HG03103 (cell line): ENCODE measurements at regions not wholly inside any gene's neighbourhood (a gene's known extent, or its start where the extent isn't known, plus 50 kb on each side); places are given as distances from the start of the nearest gene placed in this dataset.

Experiments used
- ATAC-seq: cut with Tn5 transposase; IDR thresholded peaks from one replicate; pipeline ENCODE4 v1.9.1; 2021; ENCODE audit warnings: low read depth; ENCODE audit not compliant: unreplicated experiment

DNA sequence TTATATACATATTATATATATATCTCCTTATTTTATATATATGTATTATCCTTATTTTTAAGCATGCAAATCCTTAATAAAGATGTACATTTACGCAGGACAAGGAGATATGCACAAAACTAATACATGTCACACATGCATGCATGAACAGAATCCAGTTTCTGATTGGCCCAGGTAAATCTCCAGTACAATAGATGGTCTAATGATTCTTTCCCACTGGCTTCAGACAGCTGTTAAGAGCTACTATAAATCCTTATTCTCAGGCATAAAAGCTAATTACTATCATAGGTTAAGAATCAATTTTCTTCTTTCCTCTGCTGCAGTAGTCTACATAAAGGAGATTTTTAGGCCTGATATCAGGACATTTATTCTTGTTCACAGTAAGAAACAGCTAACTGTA lies 689.8 kb downstream of the KCTD8 start:
- ATAC-seq = no peak

DNA sequence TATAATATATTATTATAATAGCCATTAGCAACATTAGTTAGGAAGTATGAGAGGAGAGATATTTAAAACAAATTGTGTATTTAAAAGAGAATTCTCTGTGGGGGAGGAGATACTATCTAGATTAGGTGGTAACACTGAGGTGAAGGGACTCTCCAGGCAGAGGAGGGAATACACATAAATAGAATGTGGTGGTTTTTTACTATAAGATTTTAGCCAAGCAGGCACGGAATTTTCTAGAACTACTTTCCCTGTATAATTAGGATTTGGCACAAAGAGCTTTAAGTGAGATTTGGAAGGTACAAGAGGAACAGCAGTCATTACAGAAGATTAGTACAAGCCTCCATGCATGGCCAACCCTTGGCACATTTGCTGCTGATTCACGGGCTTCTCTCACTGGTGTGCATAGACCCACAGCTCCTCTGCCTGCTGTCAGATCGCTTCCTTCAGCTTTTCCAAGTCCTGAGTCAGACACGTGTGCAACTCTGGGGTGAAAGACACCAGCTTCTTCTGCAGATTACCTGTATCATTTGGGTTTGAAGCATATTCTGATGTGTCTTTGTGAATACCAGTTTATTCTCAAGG lies 685.5 kb downstream of the KCTD8 start:
- no peak for ATAC-seq

DNA sequence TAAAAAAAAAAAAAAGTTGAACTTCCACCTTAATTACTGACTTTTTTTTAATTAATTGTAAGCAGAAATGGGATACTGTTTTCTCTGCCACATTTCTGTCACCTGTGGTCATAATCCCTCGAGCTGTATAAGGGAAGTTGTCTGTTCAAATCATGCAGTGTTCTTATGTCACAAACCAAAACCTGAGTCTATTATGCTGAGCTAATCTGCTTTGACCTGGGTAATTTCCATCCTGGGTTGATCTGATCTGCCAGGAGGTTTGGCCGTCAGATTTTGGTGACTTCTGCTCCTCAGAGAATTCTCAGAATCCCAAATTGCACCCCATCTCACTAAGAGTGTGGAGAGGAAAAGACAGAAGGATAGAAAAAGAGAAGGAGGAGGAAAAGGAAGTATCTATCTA lies 683.1 kb downstream of the KCTD8 start:
- no peak for ATAC-seq

DNA sequence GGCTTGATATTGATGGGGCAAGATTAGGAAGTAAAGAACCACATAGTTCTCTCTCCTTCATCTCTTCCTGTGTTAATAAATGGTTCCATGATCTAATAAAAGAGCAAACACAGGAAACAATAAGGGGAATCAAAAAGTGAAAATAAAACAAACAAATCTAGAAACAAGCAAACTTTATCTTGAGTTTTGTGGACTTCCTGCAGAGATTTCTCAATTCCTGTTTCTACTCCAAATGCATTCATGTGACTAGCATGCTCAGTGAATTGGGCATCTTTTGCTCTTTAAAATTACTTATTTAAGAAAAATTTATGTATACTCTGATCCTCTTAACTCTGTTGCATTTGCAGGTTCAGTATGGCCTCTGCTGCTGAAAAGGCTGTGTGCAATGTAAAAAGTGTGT lies 682.0 kb downstream of the KCTD8 start:
- no peak for ATAC-seq

DNA sequence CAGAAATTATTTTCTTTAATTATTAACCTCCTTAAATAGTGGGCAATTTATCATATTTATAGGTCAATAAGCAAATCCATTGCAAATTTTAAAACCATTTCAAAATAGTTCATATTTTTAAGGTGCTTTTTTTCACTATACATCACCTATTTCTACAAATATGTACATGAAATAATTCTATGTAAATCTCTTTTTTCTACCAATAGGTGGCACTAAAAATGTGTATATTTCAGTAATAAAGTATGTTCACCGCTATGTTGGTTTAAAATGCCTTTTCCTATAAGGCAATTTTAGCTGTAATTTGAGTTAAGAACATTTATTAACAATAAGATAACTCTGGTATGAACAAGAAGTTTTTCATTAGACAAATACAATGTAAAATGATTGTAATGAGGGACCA lies 672.2 kb downstream of the KCTD8 start:
- no peak for ATAC-seq

DNA sequence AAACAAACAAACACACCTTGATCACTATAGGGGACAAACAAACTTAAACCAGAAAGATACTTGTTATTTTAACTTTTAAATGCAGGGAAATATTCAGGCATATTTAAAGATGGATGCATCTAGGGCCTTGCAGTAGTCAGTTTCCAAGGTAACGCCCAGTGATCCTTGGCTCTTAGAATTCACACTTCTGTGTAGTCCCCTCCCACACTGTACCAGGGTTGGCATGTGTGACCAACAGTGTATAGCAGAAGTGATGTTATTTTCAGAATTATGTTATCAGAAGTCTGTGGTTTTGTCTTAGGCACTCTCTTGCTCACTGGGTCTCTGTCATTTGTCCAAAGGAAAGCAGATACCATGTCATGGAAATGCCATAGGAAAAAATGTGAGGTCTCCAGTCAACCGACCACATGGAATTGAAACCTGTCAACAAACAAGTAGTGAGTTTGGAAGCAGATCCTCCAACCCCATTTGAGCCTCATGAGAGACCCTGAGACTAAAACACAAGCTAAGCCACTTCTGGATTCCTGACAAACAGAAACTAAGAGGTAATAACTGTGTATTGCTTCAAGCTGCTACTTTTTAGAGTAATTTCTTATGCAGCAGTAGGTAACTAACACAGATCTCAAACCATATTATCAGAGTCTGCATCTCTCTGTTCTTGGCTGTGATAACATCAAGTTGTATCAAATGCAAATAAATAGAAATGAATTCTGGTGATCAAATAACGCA lies 670.3 kb downstream of the KCTD8 start:
- ATAC-seq = no peak

DNA sequence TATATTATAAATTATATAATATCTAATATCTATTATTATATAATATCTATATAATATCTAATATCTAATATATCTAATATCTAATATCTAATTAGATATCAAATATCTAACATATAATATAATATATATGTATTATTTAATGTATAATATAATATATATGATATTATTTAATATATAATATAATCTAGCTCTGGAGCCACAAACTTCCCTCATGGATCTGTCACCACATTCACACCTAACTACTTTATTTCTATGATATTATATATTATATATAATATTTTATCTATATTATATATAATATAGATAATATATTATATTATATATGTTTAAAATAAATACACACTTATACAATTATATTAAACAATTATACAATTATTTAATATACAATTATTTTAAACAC lies 667.5 kb downstream of the KCTD8 start:
- ATAC-seq = no peak

DNA sequence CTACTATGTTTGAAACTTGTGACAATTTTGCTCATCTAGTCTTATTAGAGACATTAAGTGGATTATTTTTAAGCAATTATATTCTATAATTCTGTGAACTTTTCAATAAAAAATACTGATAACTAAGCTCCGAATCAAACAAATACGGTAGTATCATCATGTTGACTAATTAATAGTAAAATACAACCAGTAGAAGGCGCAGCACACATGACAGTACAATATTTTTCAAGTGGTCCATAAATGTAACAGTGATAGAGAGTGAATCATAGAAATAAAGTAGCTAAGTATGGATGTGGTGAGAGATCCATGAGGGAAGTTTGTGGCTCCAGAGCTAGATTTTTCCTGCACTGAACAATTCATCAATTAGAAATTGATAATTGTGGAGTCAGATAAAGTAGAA lies 666.2 kb downstream of the KCTD8 start:
- no peak for ATAC-seq

DNA sequence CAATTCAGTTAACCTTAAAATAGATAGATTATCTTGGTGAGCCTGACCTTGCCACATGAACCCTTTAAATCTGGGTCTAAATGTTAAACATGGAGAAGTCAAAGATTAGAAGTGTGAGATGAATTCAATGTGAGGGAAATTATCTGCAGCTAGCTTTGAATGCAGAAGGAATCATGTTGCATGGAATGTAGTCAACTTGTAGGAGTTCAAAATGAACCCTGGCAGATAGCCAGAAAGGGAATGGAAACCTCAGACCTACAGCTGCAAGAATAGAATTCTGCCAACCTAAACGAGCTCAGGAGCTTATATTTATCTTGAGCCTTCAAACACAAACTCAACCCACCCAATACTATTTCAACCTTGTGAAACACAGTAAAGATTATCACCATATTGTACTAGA lies 632.5 kb downstream of the KCTD8 start:
- no peak for ATAC-seq

DNA sequence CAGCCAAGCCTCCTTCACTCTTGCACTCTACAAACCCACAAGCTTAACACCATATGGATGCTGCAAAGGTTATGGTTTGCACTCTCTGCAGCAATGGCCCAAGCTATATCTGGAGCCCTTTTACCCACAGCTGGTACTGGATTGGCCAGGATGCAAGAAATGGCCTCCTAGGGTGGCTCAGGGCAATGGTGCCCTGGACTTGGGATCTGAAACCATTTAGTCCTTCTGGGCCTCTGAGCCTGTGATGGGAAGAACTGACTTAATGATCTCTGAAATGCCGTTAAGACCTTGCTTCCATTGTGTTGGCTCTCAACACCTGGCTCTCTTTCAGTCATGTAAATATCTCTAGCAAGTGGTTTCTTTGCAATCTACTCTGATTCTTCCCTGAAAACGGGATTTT lies 626.0 kb downstream of the KCTD8 start:
- no peak for ATAC-seq

DNA sequence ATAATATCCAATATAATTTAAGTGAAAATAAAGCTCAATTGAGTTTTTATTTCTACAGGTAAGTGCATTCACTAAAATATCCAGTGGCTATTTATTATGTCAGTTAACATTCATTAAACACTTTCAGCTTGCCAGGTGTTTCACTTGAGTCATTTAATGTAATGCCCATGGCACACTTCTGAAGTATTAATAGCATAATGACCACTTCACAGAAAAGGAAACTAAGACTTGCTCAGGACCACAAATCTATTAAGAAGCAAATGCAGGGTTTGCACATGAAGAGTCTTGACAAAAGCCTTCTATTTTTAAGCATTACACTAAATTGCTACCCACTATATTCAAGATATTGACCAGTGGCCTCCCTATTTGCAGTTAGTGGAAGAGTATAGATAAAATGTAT lies 612.7 kb downstream of the KCTD8 start:
- ATAC-seq = no peak

DNA sequence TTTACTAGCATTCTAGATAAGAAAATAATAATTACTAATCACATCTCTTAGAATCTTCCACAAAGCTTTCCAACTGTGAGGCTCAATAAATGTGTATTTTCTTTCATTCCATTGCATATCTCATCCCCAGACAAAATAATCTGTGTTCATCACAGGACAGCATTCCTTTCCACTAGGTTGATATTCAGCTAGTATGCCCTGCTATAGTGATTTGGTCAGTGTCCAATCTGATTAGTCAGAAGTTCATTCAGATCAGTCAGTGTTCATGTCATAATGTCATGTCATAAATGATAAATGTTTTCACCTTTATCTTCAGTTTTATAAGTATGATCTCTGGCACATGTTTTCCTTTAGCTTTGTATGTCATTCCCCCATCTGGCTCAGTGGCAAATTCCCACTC lies 611.4 kb downstream of the KCTD8 start:
- no peak for ATAC-seq

DNA sequence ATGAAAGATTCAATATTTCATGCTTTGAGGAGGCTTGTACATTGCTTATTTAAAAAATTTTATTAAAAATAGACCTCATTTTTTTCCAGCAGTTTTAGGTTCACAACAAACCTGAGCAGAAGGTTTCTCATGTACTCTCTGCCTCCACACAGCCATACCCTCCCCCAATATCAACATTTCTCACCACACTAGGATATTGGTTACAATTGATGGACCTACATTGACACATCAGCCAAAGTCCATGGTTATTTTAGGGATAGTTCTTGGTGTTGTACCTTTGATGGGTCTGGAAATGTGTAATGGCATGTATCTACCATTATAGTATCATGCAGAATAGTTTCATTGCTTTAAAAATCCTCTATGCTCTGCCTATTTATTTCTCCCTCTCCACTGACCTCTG lies 611.0 kb downstream of the KCTD8 start:
- ATAC-seq = no peak

DNA sequence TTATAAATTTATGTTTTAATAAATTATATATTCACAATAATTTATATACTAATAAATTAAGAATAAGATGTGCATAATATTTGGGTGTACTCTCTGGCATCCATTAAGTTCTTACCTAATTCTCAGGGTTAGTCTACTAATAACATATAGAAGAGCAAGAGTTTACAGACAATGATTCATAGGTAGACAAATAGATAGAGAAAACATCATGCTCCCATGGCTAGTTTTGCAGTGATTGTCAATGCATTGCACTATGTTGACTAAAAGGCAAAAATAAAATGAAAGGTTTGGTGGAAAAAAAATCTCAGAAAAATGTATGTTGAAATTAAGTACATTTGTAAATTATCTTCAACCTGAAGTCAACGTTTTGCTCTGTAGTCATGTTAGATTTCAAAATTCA lies 606.0 kb downstream of the KCTD8 start:
- no peak for ATAC-seq

DNA sequence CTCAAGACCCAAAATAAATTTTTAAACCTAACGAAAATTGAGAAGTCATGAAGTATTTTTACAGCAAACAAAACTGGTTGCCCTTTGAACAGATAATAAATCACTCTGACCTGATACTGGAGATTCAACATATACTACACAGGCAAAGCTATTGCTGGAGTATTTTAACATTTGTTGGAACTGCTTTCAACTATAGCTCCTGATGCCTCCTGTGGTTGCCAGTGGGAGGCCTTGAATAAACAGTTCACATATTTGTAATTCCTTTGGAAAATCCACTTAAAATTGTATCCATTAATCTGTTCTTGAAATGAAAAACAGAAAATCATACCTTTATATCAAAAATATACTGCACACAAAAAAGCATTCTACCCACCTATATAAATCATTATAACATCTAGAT lies 605.1 kb downstream of the KCTD8 start:
- ATAC-seq = no peak

DNA sequence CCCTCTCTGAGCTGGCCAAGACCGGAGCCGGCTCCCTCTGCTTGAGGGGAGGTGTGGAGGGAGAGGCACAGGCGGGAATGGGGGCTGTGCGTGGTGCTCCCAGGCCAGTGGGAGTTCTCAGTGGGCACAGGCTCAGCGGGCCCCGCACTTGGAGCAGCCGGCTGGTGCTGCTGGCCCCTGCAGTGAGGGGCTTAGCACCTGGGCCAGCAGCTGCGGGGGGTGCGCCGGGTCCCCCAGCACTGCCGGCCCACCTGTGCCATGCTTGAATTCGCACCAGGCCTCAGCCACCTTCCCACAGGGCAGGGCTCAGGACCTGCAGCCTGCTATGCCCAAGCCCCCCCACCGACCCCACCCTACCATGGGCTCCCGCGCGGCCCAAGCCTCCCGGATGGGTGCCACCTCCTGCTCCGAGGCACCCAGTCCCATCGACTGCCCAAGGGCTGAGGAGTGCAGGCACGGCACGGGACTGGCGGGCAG lies 602.5 kb downstream of the KCTD8 start:
- ATAC-seq = no peak

DNA sequence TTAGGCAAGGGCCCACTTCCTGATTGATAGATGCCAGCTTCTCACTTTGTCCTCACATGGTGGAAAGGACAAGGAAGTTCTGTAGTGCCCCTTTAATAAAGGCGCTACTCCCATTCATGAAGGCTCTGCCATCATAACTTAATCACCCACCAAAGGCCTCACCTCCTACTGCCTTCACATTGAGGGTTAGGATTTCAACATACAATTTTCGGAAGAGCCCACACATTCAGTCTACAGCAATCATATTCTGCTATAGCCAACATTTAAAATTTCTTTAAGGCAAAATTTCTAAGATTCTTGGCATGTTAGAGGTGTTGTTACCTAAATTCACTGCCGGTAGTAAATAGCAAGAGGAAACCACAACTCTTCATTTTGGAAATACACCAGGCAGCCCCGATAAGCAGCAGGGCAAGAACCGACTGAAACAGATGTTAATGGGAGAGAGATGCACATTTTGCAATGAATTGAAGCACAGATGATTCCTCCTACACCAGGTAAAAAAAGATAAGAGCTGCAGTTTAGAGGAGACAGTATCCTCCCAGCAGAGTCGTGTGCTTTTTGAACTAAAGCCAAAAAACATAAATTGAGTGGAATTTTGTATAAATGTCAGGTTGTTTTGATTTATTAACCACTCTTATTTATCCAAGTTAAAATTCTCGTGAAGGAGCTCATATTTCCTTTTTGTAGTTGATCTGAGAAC lies 594.9 kb downstream of the KCTD8 start:
- no peak for ATAC-seq

DNA sequence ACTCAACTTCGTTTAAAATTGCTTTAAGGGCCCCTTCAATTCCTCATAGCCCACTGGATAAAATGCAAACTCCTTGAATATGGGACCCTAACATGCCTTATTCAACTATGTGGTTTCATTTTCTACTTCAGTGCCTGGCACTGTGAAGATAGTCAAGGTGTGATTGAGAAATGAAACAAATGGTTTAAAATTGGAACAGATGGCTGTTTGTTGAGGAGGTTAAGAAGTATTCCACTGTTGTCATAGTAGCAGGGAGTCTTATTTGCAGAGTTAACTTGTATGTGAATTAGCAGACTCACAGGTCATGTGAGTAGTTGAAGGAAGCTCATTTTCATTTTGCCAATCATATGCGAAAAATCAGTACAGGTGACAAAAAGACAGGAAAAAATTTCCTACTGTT lies 593.3 kb downstream of the KCTD8 start:
- no peak for ATAC-seq

DNA sequence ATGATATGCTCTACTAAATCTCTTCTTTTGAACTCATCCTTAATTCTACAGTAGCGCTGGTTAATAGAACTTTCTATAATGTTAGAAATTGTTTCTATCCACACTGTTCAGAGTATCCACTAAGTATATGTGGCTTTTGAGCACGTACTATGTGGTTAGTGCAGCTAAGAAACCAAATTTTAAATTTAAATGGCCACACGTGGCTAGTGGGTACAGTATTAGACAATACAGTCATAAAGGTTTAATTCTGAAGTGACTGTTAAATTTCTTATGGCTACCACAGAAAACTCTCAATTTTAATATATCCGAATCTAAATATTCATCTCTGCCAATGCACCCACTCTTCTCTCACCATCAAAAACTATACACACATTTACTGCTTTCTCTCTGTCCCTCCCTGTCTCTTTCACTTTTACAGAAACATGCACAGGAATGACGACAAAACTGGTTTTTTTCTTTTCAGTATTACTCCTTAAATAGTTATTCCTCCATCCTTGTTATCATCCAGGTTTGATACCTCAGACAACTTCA lies 583.9 kb downstream of the KCTD8 start:
- ATAC-seq = no peak

DNA sequence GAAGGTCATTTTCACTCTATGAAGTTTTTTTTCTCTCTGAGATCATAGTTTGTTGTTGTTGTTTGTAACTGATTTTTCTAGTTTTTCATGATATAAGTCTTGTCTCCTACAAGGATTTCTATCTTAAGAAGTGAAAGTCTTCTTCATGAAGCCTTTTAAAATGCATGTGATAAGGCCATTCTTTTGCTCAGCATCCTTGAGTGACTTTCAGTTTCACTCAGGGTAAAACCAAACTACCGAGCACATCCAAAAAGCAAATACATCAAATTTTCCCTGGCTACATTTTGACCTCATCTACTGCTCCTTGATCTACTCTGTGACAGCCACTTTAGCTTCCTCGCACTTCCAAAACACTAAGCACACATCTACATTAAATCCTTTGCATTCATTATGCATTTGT lies 580.7 kb downstream of the KCTD8 start:
- ATAC-seq = no peak

DNA sequence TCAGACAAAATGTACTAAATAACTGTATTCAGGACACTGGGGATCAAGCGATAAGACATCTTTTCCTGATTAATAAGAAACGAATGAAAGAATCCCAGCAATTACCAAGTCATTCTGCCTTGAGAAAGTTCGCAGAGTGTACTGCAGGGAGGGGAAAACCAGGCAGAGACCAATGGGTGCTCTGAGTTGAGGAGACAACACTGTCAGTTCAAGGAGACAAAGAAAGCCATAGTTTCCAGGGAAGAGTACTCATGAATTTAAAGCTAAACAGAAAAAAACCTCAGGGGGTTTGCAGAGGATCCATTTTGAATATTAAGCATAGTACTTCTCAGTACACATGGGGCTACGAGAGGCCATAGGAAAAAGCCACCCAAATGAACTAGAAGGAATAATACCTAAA lies 573.0 kb downstream of the KCTD8 start:
- no peak for ATAC-seq

DNA sequence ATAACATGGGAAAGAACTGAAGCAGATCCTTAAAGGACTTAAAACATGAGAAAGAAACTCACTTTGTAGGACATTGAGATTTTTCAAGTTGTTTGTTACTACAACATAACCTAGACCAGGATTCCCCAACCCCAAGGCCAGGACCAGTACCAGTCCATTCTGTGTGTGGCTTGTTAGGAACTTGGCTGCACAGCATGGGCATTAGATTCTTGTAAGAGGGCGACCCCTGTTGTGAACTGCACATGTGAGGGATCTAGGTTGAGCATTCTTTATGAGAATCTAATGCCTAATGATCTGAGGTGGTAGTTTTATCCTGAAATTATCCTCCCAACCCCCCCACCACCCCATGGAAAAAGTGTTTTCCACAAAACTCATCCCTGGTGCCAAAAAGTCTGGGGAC lies 566.1 kb downstream of the KCTD8 start:
- ATAC-seq = no peak
